AG09309 (cell line): ENCODE measurements at regions not wholly inside any gene's neighbourhood (a gene's known extent, or its start where the extent isn't known, plus 50 kb on each side); places are given as distances from the start of the nearest gene placed in this dataset.
A peak's percentile ranks its signal among the peaks of the same experiment; 100 is the strongest.
"Not testable (repeated sequence)": the region's sequence is repeated elsewhere in the genome, so short reads cannot be mapped to it uniquely, and the experiment has no call there.

Experiments used
- DNase-seq: peaks from one replicate; pipeline ENCODE4 v3.0.0-alpha.2; 2010; ENCODE audit warnings: low read depth
- H3K4me3 ChIP-seq: 2 replicates; pipeline ENCODE4 v1.5.1; 2011; ENCODE audit warnings: mild to moderate bottlenecking, low read depth, low read length, moderate library complexity; ENCODE audit not compliant: control insufficient read depth
- CTCF ChIP-seq: IDR thresholded peaks from 2 replicates; pipeline ENCODE4 v1.5.1; 2011; ENCODE audit warnings: mild to moderate bottlenecking, low read depth, low read length, inconsistent platforms; ENCODE audit not compliant: insufficient read depth, control insufficient read depth; ENCODE audit errors: missing control alignments

GRCh38 chr12:84161296-84161695, 751.3 kb downstream of the SLC6A15 start:
- H3K4me3 ChIP-seq, result no peak overlapping the region
- peak; percentile 16 for DNase-seq
- no peak for TF ChIP-seq CTCF

- no peak for DNase-seq
- no peak for TF ChIP-seq CTCF
- no peak overlapping the region for H3K4me3 ChIP-seq
These were observed 753.3 kb downstream of the SLC6A15 start for GRCh38 chr12:84159260-84159659.

- no peak overlapping the region for H3K4me3 ChIP-seq
- no peak for DNase-seq
- TF ChIP-seq CTCF, result no peak
These were observed 755.4 kb downstream of the SLC6A15 start for GRCh38 chr12:84157170-84157569.

GRCh38 chr12:84154991-84155930, 757.3 kb downstream of the SLC6A15 start:
- DNase-seq, H3K4me3 ChIP-seq: not testable (repeated sequence)

GRCh38 chr12:84154439-84154990, 758.1 kb downstream of the SLC6A15 start:
- not testable (repeated sequence) for H3K4me3 ChIP-seq, DNase-seq

GRCh38 chr12:84150201-84150600, 762.4 kb downstream of the SLC6A15 start:
- no peak for DNase-seq
- no peak overlapping the region for H3K4me3 ChIP-seq
- TF ChIP-seq CTCF, result no peak

- DNase-seq, result no peak
- no peak for TF ChIP-seq CTCF
- H3K4me3 ChIP-seq, result no peak overlapping the region
These were observed 764.3 kb downstream of the SLC6A15 start for GRCh38 chr12:84148335-84148734.

- no peak for TF ChIP-seq CTCF
- DNase-seq, result no peak
- no peak overlapping the region for H3K4me3 ChIP-seq
These were observed 775.7 kb downstream of the SLC6A15 start for GRCh38 chr12:84136862-84137367.
